ENCODE measurements at regions not wholly inside any gene's neighbourhood (a gene's known extent, or its start where the extent isn't known, plus 50 kb on each side); places are given as distances from the start of the nearest gene placed in this dataset.
"Not testable (repeated sequence)": the region's sequence is repeated elsewhere in the genome, so short reads cannot be mapped to it uniquely, and the experiment has no call there.

DNA sequence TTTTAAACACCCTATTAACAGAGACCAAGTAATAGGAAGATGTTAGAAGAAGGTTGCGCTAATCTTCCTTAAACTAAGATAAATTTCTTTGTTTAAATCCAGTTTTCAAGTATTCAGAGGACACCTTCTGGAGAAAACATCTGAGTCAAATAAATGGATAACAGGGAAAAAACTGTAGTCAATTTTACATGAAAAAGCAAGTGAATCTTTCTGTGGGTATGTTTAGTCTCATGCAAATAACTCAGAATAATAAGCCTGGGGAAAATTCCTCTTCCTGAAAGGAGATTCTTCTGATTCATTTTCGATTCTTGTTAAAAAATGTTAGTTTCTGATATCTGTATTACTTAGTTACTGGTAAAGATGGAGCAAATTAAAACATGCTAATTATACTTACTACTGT is 145.5 kb downstream of the CTH start:
- no peak for DNase-seq

GRCh38 chr1:70567167-70567566 is 156.1 kb downstream of the CTH start:
- DNase-seq: no peak

GRCh38 chr1:70571191-70571590 is 160.1 kb downstream of the CTH start:
- no peak for DNase-seq

DNA sequence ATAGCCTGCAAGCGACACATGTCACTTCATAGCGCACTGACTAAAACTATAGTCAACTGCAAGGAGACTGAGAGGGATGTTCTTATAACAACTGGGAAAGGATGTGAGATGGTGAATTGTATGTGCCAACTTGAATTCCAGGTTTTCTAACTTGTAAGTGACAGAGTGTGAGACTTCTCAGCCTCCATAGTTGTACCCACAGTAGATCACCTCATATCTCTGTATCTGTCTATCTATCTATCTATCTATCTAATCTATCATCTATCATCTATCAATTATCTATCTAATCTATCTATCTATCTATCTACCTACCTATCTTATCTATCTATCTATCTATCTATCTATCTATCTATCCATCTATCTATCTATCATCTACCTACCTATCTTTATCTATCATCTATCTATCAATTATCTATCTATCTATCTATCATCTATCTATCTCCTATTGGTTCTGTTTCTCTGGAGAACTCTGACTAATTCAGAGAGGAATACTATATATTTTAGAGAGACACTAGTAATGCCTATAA is 162.3 kb downstream of the CTH start:
- no peak for DNase-seq

- DNase-seq: no peak
Observed at GRCh38 chr1:70581661-70582060, 170.6 kb downstream of the CTH start.

DNA sequence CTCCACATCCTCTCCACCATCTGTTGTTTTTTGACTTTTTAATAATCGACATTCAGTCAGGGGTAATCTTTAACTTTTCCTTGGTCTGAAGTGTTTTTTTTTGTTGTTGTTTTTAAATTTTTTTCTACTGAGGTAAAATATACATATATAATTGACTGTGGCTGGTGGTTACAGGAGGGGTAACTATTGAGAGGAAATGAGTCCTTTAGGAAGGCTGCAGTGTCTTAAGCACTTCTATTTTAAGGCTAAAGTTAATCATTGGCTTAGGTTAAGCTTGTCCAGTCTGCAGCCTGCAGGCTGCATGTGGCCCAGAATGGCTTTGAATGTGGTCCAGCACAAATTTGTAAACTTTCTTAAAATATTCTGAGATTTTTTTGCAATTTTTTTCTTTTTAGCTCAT is 172.5 kb downstream of the CTH start:
- DNase-seq: no peak

DNA sequence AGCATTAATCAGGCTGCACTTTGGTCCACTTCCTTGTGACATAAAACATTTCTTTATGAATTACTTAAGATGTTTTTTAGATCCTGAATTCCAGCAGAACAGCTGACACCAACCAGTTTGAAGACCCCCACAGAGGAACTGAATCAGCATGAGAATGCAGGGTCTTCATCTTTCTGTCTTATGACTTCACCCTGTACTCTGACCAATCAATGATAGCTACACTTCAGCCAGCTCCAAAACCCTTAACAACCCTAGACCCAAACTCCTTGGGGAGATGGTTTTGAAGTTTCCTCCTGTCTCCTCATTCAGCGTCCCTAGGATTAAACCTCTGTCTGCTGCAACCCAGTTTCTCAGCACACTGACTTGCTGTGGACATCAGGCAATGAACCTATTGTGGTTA is 175.0 kb downstream of the CTH start:
- no peak for DNase-seq

DNA sequence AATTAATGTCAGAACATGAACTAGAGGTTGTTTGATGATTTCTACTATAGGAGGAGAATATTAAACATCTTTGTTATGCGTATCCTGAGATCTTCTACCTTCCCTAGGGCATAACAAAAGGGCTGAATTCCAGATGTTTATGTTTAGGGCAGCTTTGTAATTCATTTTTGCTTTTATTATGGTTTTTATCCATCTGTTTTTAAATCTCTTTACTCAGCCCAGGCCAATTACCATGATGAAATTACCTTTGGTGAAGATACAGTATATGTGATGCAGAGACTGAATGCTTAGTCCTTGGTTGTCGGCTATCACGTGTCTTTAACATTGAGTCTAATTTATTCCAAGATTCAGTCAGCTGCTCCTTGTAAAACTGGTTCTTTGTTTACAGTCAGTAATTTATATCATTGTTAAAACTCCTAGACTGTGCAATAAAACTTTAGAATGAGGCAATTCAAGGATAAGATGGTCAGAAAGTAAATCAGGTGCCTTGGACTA is 176.9 kb downstream of the CTH start:
- no peak for DNase-seq

DNA sequence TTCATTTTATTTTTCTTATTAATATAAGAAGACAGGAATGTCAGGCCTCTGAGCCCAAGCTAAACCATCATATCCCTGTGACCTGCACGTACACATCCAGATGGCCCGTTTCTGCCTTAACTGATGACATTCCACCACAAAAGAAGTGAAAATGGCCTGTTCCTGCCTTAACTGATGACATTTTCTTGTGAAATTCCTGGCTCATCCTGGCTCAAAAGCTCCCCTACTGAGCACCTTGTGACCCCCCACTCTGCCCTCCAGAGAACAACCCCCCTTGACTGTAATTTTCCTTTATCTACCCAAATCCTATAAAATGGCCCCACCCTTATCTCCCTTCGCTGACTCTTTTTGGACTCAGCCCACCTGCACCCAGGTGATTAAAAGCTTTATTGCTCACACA is 182.5 kb downstream of the CTH start:
- not testable (repeated sequence) for DNase-seq

- DNase-seq: no peak
Observed at GRCh38 chr1:70608815-70609214, 197.7 kb downstream of the CTH start.

- DNase-seq: not testable (repeated sequence)
Observed at GRCh38 chr1:70610164-70610563, 199.1 kb downstream of the CTH start.

DNA sequence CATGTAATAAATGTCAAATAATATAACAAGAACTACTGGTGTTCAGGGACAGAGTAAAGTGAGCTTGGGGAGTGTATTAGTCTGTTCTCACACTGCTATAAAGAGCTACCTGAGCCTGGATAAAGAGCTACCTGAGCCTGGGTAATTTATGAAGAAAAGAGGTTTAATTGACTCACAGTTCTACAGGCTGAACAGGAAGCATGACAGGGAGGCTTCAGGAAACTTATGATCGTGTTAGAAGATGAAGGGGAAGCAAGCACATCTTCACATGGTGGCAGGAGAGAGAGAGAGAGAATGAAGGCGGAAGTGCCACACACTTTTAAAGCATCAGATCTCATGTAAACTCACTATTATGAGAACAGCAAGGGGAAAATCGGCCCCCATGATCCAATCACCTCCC is 205.9 kb downstream of the CTH start:
- DNase-seq: no peak

GRCh38 chr1:70617728-70618127 is 206.7 kb downstream of the CTH start:
- no peak for DNase-seq

DNA sequence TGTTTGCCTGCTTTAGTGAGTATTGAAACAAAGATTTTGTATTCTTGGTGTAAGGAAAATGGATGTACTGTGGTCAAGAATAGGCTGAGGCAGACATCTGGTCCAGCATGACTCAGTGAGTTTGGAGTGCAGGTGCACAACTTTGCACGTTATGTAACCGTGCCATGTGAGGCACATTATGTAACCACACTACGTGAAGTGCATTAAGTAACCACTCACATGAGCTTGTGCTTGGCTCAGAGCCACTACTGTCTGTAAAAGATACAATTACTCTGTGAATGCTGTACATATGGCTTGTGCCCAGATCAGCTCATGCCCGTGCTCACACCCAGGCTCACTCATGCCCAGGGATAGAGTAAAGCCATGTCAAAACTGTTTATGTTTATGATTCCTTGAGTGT is 216.8 kb downstream of the CTH start:
- no peak for DNase-seq

DNA sequence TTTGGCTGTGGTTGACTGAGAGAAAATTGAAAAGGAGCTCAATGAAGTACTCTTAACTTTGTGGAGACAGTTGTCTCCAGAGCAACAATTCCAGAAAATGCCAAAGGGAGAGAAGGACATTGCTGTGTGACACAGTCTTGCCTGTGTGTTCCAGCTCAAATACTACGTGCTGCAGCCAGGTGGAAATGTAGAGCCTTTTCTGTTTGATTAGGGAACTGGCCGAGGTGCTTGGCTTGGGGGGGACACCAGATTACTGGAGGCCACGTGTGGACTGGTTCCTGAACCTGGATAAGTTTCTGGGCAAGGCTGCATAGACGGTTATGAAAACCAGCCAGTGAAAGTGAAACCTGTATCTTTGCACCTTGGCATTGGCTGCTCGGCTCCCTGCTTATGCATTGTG is 217.9 kb downstream of the CTH start:
- no peak for DNase-seq

- no peak for DNase-seq
Observed at GRCh38 chr1:70633004-70633403, 221.9 kb downstream of the CTH start.

DNA sequence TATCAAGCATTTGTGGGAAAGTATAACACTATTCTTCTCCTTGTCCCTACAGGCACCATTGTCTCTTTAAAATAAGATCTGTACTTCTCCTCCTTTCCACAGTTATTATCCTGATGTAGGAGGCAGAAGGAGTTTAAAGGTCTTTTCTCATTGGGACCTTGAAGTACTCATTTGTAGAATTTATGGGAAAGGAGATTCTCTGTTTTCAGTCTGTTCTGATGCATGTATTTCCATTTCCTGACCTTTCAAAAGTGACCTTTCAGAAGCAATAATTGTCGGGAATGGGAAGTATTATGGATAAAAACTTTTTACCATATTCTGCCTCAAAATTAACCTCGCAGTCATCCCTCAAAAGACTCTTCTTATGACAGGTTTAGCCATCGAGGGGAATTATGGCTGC is 224.8 kb downstream of the CTH start:
- no peak for DNase-seq

- DNase-seq: no peak
Observed at GRCh38 chr1:70641868-70642267, 230.8 kb downstream of the CTH start.

GRCh38 chr1:70656361-70656760 is 245.3 kb downstream of the CTH start:
- no peak for DNase-seq

GRCh38 chr1:70659891-70660290 is 248.8 kb downstream of the CTH start:
- DNase-seq: no peak

- no peak for DNase-seq
Observed at GRCh38 chr1:70666381-70667140, 255.5 kb downstream of the CTH start.

GRCh38 chr1:70667494-70668170 is 256.6 kb downstream of the CTH start:
- DNase-seq: no peak

DNA sequence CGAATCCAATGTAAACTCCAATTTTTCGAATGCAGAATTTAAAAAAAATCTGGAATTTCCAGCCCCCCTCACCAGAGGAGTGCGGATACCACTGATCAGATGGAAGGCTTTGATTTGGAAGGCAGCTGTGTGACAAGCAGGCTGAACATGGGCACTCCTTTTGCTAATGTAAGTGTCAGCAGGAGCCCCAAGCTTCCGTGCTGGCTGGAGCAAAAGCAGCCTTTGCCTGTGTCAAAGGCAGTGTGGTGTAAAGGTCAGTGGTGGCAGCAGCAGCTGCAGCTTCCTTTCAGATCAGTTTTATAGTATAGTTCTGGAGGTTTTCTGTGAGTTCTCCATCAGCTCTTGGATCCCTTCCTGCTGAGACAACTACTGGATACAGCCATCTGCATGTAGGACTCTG is 259.9 kb downstream of the CTH start:
- no peak for DNase-seq

- no peak for DNase-seq
Observed at GRCh38 chr1:70672442-70672888, 261.4 kb downstream of the CTH start.

Data from NCI-H1092 (cell line).